Naive thymus-derived CD4-positive, alpha-beta T cell (primary cell): ENCODE measurements at regions not wholly inside any gene's neighbourhood (a gene's known extent, or its start where the extent isn't known, plus 50 kb on each side); places are given as distances from the start of the nearest gene placed in this dataset.
"Not testable (repeated sequence)": the region's sequence is repeated elsewhere in the genome, so short reads cannot be mapped to it uniquely, and the experiment has no call there.

ENCODE experiments used
- ATAC-seq: fragments of 150-1000 bp; cut with Tn5 transposase; 2 replicates; pipeline ENCODE4 v1.10.0; 2021; ENCODE audit warnings: mild to moderate bottlenecking, moderate library complexity
- CTCF ChIA-PET: fragments of 350-600 bp; sonication (Branson Sonifier 250); formaldehyde crosslinking; loops from one replicate; lab custom pipeline; 2021; ENCODE audit warnings: antibody characterized with exemption; lab: Charles Lee
- POLR2A ChIA-PET: fragments of 350-600 bp; sonication (Branson Sonifier 250); formaldehyde crosslinking; loops from one replicate; lab custom pipeline; 2021; ENCODE audit warnings: antibody characterized with exemption, inconsistent platforms; lab: Charles Lee
- DNase-seq, 9 donors: peaks; one replicate each; pipeline versions ENCODE4 v3.0.0 to v3.0.0-alpha.2; 2020 to 2022; ENCODE audit warnings: mixed read lengths in 1 of 9
- H3K27ac ChIP-seq: one replicate; pipeline ENCODE4 v1.7.0; 2013; ENCODE audit warnings: mild to moderate bottlenecking, low read depth, low read length, moderate library complexity
- H3K27me3 ChIP-seq, 2 donors: one replicate each; pipeline ENCODE4 v1.7.0; 2013; ENCODE audit warnings: low read length in 2 of 2, mild to moderate bottlenecking in 2 of 2, moderate library complexity in 2 of 2; ENCODE audit not compliant: control insufficient read depth in 2 of 2, insufficient read depth in 2 of 2
- H3K36me3 ChIP-seq, 3 experiments: 1 replicate in 2 of 3; 2 replicates in 1 of 3; pipeline ENCODE4 v1.7.0; 2013; ENCODE audit warnings: low read length in 3 of 3, mild to moderate bottlenecking in 3 of 3, moderate library complexity in 1 of 3; ENCODE audit not compliant: insufficient read depth in 3 of 3, control insufficient read depth in 2 of 3
- H3K4me1 ChIP-seq, 2 donors: one replicate each; pipeline ENCODE4 v1.7.0; 2013; ENCODE audit warnings: low read length in 2 of 2, mild to moderate bottlenecking in 2 of 2, moderate library complexity in 1 of 2; ENCODE audit not compliant: control insufficient read depth in 2 of 2, insufficient read depth in 2 of 2
- H3K4me3 ChIP-seq: 2 replicates; pipeline ENCODE4 v1.7.0; 2013; ENCODE audit warnings: mild to moderate bottlenecking, low read length
- H3K9me3 ChIP-seq, 3 experiments: 1 replicate in 2 of 3; 2 replicates in 1 of 3; pipeline ENCODE4 v1.7.0; 2013; ENCODE audit warnings: low read length in 3 of 3; ENCODE audit not compliant: control insufficient read depth in 2 of 3
- H3K27ac Mint-ChIP-seq, 9 donors: one replicate each; pipeline ENCODE4 v1.8.0; 2020 to 2022; ENCODE audit warnings: mixed read lengths in 9 of 9, mild to moderate bottlenecking in 8 of 9, moderate library complexity in 5 of 9, inconsistent platforms in 2 of 9
- H3K27me3 Mint-ChIP-seq, 5 donors: one replicate each; pipeline ENCODE4 v1.8.0; 2021 to 2022; ENCODE audit warnings: mixed read lengths in 5 of 5, mild to moderate bottlenecking in 1 of 5
- H3K36me3 Mint-ChIP-seq, 5 donors: one replicate each; pipeline ENCODE4 v1.8.0; 2020 to 2022; ENCODE audit warnings: mixed read lengths in 5 of 5, mild to moderate bottlenecking in 3 of 5, inconsistent platforms in 1 of 5
- H3K4me1 Mint-ChIP-seq, 7 donors: one replicate each; pipeline ENCODE4 v1.8.0; 2020 to 2022; ENCODE audit warnings: mixed read lengths in 7 of 7, mild to moderate bottlenecking in 3 of 7, inconsistent platforms in 1 of 7
- H3K4me3 Mint-ChIP-seq, 10 donors: one replicate each; pipeline ENCODE4 v1.8.0; 2020 to 2022; ENCODE audit warnings: mild to moderate bottlenecking in 10 of 10, mixed read lengths in 10 of 10, moderate library complexity in 6 of 10, inconsistent platforms in 2 of 10
- H3K9me3 Mint-ChIP-seq, 11 donors: one replicate each; pipeline ENCODE4 v1.8.0; 2020 to 2022; ENCODE audit warnings: mixed read lengths in 11 of 11, mild to moderate bottlenecking in 4 of 11, inconsistent platforms in 1 of 11, moderate library complexity in 1 of 11
- intact Hi-C, 2 donors: fragments of 100-400 bp; cut with micrococcal nuclease; formaldehyde crosslinking; loops; one replicate each; pipeline ENCODE4 v1.15.1; 2023

DNA sequence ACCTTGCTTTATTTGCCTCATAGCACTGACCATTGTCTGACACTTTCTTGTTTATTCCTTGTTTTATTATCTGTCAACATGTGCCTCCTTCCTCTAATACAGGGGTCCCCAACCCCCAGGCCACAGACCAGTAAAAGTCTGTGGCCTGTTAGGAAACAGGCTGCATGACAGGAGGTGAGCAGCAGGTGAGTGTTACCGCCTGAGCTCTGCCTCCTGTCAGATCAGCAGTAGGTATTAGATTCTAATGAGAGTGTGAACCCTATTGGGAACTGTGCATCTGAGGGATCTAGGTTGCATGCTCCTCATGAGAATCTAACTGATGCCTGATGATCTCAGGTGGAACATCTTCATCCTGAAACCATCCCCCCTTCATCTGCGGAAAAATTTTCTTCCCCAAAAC is 228.0 kb downstream of the HINT1 start:
- Histone ChIP-seq H3K4me3 (no peak overlapping the region), H3K9me3 (no peaks in the 10 kb centered on the region), H3K4me1 (no peaks in the 10 kb centered on the region), H3K27ac (no peak overlapping the region), H3K27me3 (no peaks in the 10 kb centered on the region), H3K36me3 (no peaks in the 10 kb centered on the region)
- H3K27ac Mint-ChIP-seq, result peak overlapping the region in 1 of 9 donors; percentile 15
- POLR2A ChIA-PET, result no interaction called here
- H3K4me1 Mint-ChIP-seq, result no peaks in the 10 kb centered on the region
- CTCF ChIA-PET, result no interaction called here
- intact Hi-C loops, result no loop called here
- no peak for DNase-seq
- peaks cover 0 to 10% (median 2%) of the 10 kb centered on the region in 11 donors for H3K9me3 Mint-ChIP-seq
- no peak for ATAC-seq
- H3K4me3 Mint-ChIP-seq, result no peak overlapping the region
- no peaks in the 10 kb centered on the region for H3K27me3 Mint-ChIP-seq
- peaks cover 0 to 4% (median 0%) of the 10 kb centered on the region in 5 donors for H3K36me3 Mint-ChIP-seq

DNA sequence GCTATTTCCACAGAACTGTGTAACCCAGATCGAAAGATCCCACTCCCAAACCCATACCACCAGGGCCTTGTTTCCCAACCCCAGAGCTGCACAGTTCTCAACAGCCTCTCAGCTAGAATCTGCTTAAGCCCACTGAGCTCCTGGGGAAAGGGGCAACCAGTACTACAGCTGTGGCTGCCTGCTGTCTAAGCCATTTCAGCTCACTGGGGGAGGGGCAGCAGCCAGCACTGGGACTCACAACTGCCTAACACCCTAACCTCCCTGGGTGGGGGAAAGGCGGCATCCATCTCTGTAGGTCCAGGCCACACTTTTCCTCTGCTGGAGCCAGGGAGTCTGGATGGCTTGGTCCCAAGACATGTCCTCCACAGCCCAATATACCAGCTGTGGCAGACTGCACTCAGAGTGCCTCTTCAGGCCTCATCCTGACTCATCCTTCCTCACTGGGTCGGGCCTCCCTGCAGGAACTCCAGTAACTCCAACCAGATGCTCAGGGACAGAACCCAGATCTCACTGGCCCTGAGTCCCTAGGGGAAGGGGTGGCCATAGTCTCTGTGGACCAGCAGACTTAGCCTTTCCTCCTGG is 241.4 kb downstream of the HINT1 start:
- DNase-seq, result no peak
- Mint-ChIP-seq H3K9me3 (peaks cover 0 to 5% (median 0%) of the 10 kb centered on the region in 11 donors), H3K36me3 (peaks cover 0 to 3% (median 0%) of the 10 kb centered on the region in 5 donors), H3K4me3 (no peak overlapping the region), H3K4me1 (peaks cover 0 to 1% (median 0%) of the 10 kb centered on the region in 7 donors), H3K27me3 (peaks cover 0 to 6% (median 0%) of the 10 kb centered on the region in 5 donors), H3K27ac (no peak overlapping the region)
- no peak for ATAC-seq
- no peak overlapping the region for H3K4me3 ChIP-seq
- no peak overlapping the region for H3K27ac ChIP-seq
- H3K9me3 ChIP-seq, result no peaks in the 10 kb centered on the region
- H3K27me3 ChIP-seq, result no peaks in the 10 kb centered on the region
- H3K36me3 ChIP-seq, result no peaks in the 10 kb centered on the region
- H3K4me1 ChIP-seq, result no peaks in the 10 kb centered on the region
- POLR2A ChIA-PET, result no interaction called here
- CTCF ChIA-PET, result no interaction called here
- intact Hi-C loops, result no loop called here

DNA sequence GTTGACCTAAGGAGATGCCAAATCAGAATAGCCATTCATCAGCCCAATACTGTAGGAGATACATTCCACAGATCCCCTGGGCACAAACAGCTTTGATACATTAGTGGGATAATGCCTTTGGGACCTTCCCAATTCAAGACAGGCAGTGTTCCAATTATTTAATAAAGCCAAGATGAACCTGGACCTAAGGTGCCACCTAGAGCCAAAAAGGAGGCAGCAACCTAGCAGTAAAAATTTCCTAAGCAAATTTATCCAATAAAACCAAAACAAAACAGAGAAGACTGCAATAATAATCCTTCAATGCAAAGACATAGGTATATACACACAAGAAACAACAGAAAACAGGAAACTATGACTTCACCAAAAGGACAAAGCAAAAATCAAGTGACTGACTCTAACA is 253.0 kb downstream of the HINT1 start:
- intact Hi-C loops, result no loop called here
- Histone ChIP-seq H3K9me3 (peaks cover 0 to 3% (median 0%) of the 10 kb centered on the region in 3 experiments), H3K27ac (no peak overlapping the region), H3K36me3 (no peaks in the 10 kb centered on the region), H3K27me3 (no peaks in the 10 kb centered on the region), H3K4me3 (no peak overlapping the region), H3K4me1 (no peaks in the 10 kb centered on the region)
- H3K36me3 Mint-ChIP-seq, result peaks cover 0 to 8% (median 0%) of the 10 kb centered on the region in 5 donors
- ChIA-PET CTCF (no interaction called here), POLR2A (no interaction called here)
- H3K27ac Mint-ChIP-seq, result no peak overlapping the region
- DNase-seq, result no peak
- peaks cover 0 to 41% (median 13%) of the 10 kb centered on the region in 11 donors for H3K9me3 Mint-ChIP-seq
- ATAC-seq, result no peak
- H3K27me3 Mint-ChIP-seq, result peaks cover 0 to 5% (median 0%) of the 10 kb centered on the region in 5 donors
- H3K4me1 Mint-ChIP-seq, result no peaks in the 10 kb centered on the region
- H3K4me3 Mint-ChIP-seq, result no peak overlapping the region

DNA sequence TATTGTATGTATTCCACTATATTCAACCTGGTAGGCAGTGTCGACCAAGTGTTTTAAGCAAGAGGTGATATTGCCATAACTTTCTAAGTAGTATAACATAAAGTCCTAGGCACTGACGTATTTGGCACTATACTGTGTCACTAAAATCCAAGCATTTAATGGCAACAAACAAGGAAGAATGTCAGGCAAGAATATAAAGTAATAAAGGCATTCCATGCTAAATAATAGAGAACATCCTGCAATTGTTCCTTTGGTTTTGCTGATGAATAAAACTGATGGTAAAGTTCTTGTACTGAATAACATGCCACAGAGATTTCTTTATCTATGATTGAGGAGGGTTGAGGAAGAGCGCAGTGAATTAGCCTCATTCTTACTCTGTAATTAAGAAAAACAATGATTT is 256.9 kb downstream of the HINT1 start:
- intact Hi-C loops, result no loop called here
- H3K27me3 Mint-ChIP-seq, result peaks cover 0 to 2% (median 0%) of the 10 kb centered on the region in 5 donors
- Histone ChIP-seq H3K9me3 (peaks cover 0 to 3% (median 0%) of the 10 kb centered on the region in 3 experiments), H3K4me1 (no peaks in the 10 kb centered on the region), H3K27ac (no peak overlapping the region), H3K36me3 (no peaks in the 10 kb centered on the region), H3K27me3 (no peaks in the 10 kb centered on the region), H3K4me3 (no peak overlapping the region)
- no peak overlapping the region for H3K27ac Mint-ChIP-seq
- no peak for ATAC-seq
- peaks cover 0 to 8% (median 0%) of the 10 kb centered on the region in 5 donors for H3K36me3 Mint-ChIP-seq
- CTCF ChIA-PET, result no interaction called here
- POLR2A ChIA-PET, result no interaction called here
- DNase-seq, result no peak
- no peaks in the 10 kb centered on the region for H3K4me1 Mint-ChIP-seq
- peaks cover 0 to 25% (median 11%) of the 10 kb centered on the region in 11 donors for H3K9me3 Mint-ChIP-seq
- no peak overlapping the region for H3K4me3 Mint-ChIP-seq

DNA sequence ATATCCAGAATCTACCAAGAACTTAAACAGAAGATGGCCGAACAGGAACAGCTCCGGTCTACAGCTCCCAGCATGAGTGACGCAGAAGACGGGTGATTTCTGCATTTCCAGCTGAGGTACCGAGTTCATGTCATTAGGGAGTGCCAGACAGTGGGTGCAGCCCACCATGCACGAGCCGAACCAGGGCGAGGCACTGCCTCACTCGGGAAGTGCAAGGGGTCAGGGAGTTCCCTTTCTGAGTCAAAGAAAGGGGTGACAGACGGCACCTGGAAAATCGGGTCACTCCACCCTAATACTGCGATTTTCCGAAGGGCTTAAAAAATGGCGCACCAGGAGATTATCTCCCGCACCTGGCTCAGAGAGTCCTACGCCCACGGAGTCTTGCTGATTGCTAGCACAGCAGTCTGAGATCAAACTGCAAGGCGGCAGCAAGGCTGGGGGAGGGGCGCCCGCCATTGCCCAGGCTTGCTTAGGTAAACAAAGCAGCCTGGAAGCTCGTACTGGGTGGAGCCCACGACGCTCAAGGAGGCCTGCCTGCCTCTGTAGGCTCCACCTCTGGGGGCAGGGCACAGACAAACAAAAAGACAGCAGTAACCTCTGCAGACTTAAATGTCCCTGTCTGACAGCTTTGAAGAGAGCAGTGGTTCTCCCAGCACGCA is 267.4 kb downstream of the HINT1 start:
- ATAC-seq, H3K4me3 Mint-ChIP-seq, H3K27me3 ChIP-seq: not testable (repeated sequence)

DNA sequence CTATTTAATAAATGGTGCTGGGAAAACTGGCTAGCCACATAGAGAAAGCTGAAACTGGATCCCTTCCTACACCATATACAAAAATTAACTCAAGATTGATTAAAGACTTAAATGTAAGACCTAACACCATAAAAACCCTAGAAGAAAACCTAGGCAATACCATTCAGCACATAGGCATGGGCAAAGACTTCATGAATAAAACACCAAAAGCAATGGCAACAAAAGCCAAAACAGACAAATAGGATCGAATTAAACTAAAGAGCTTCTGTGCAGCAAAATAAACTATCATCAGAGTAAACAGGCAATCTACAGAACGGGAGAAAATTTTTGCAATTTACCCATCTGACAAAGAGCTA is 267.9 kb downstream of the HINT1 start:
- peaks cover 0 to 38% (median 16%) of the 10 kb centered on the region in 11 donors for H3K9me3 Mint-ChIP-seq
- peaks cover 0 to 12% (median 7%) of the 10 kb centered on the region in 5 donors for H3K36me3 Mint-ChIP-seq
- H3K27me3 Mint-ChIP-seq, result peaks cover 0 to 35% (median 18%) of the 10 kb centered on the region in 5 donors
- H3K27ac Mint-ChIP-seq, H3K27me3 ChIP-seq, H3K4me1 Mint-ChIP-seq, H3K4me1 ChIP-seq, H3K4me3 ChIP-seq, H3K27ac ChIP-seq, H3K4me3 Mint-ChIP-seq, H3K36me3 ChIP-seq, intact Hi-C loops, ATAC-seq, DNase-seq, POLR2A ChIA-PET, H3K9me3 ChIP-seq: not testable (repeated sequence)
- CTCF ChIA-PET, result interaction anchor here (0.6 kb wide), 1 partner anchor 106 kb away, joined by 3 read pairs; no protein-coding TSS in a partner anchor

More for the DNA sequence above, 267.4 kb downstream of the HINT1 start:
- intact Hi-C loops, H3K4me3 ChIP-seq, H3K36me3 ChIP-seq, DNase-seq, H3K27ac Mint-ChIP-seq, H3K4me1 ChIP-seq, H3K27ac ChIP-seq, POLR2A ChIA-PET, H3K9me3 ChIP-seq, H3K4me1 Mint-ChIP-seq: not testable (repeated sequence)
- Mint-ChIP-seq H3K9me3 (peaks cover 0 to 43% (median 16%) of the 10 kb centered on the region in 11 donors), H3K36me3 (peaks cover 0 to 12% (median 4%) of the 10 kb centered on the region in 5 donors), H3K27me3 (peaks cover 0 to 31% (median 18%) of the 10 kb centered on the region in 5 donors)
- CTCF ChIA-PET, result interaction anchor here (0.6 kb wide), 1 partner anchor 106 kb away, joined by 3 read pairs; no protein-coding TSS in a partner anchor
